HG03342 (cell line): ENCODE measurements at regions not wholly inside any gene's neighbourhood (a gene's known extent, or its start where the extent isn't known, plus 50 kb on each side); places are given as distances from the start of the nearest gene placed in this dataset.
A peak's percentile ranks its signal among the peaks of the same experiment; 100 is the strongest.

ENCODE experiments used
- ATAC-seq: cut with Tn5 transposase; IDR thresholded peaks from one replicate; pipeline ENCODE4 v1.9.1; 2021; ENCODE audit warnings: mild to moderate bottlenecking, moderate library complexity; ENCODE audit not compliant: unreplicated experiment

DNA sequence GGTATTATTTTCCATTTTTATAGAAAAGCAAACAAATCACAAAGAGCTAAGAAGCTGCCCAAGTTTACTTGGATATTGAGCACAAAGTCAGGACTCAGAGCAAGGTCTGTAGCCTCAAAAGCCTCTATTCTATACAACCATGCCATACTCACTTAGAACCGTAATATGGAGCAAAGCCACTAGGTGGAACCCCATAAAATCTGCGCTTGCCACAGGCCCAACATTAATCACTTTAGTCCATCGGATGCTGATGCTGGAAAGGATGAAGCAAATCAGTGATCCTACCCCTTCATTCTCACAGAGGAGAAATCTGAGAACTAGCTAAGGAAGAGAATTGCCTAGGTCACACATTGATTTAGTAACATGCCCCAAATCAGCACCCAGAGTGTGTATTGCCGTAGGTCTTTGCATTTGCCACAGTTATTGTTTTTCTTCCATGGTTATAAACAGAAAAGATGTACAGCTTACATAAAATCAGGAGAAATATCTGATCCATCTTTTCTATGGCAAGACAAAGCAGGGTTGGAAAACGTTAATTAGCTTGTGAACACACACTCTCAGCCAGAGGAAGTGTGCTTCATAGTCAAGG lies 56.7 kb upstream of the RAB38 start:
- ATAC-seq: peak; percentile 95

DNA sequence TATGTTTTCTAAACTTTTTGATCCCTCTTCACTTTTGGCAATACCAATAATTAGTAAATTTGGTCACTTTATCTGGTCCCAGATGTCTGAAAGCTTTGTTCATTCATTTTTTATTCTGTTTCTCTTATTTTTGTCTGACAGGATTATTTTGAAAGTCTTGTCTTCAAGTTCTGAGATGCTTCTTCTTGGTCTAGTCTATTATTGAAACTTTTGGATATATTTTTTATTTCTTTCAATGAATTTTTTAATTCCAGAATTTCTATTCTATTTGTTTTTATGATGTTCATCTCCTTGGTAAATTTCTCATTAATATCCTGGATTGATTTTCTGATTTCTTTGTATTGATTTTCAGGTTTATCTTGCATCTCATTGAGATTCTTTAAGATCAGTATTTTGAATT lies 54.1 kb upstream of the RAB38 start:
- ATAC-seq: no peak
